ENCODE measurements at regions not wholly inside any gene's neighbourhood (a gene's known extent, or its start where the extent isn't known, plus 50 kb on each side); places are given as distances from the start of the nearest gene placed in this dataset.
"Not testable (repeated sequence)": the region's sequence is repeated elsewhere in the genome, so short reads cannot be mapped to it uniquely, and the experiment has no call there.

GRCh38 chr15:35256551-35256950 lies 171.5 kb upstream of the NANOGP8 start:
- WGBS: 49% methylated on average over 2 of the region's 2 CpGs
- H3K27me3 ChIP-seq (replicated peaks; ENCODE audit: insufficient read depth): no peaks in the 10 kb centered on the region

GRCh38 chr15:35256141-35256540 lies 171.0 kb upstream of the NANOGP8 start:
- DNase-seq (ENCODE audit: low spot score): no peak
- WGBS: 66% methylated on average over 2 of the region's 2 CpGs

More at GRCh38 chr15:35256551-35256950, 171.5 kb upstream of the NANOGP8 start:
- TF ChIP-seq CTCF (IDR thresholded peaks at IDR 0.05) (no peak), POLR2AphosphoS5 (IDR thresholded peaks at IDR 0.05) (no peak)
- no peak overlapping the region for H3K4me3 ChIP-seq
- H3K4me1 ChIP-seq (replicated peaks): no peaks in the 10 kb centered on the region
- H3K9me3 ChIP-seq: no peaks in the 10 kb centered on the region
- no peak for DNase-seq (ENCODE audit: low spot score)
- no peak overlapping the region for H3K27ac ChIP-seq
- intact Hi-C loops (cut with DNase I): loop anchor here (10.0 kb wide), 1 partner anchor 62 kb away; no protein-coding TSS in a partner anchor
- no peaks in the 10 kb centered on the region for H3K36me3 ChIP-seq

GRCh38 chr15:35254908-35255307 lies 169.8 kb upstream of the NANOGP8 start:
- H3K4me1 ChIP-seq (replicated peaks); H3K36me3 ChIP-seq; DNase-seq (ENCODE audit: low spot score); H3K27me3 ChIP-seq (replicated peaks; ENCODE audit: insufficient read depth); H3K9me3 ChIP-seq; H3K27ac ChIP-seq; H3K4me3 ChIP-seq: not testable (repeated sequence)
- WGBS: 91% methylated on average over 5 of the region's 5 CpGs
- intact Hi-C loops (cut with DNase I): loop anchor here (10.0 kb wide), 1 partner anchor 60 kb away; no protein-coding TSS in a partner anchor

More at GRCh38 chr15:35256141-35256540, 171.0 kb upstream of the NANOGP8 start:
- TF ChIP-seq POLR2AphosphoS5 (IDR thresholded peaks at IDR 0.05): no peak
- TF ChIP-seq CTCF (IDR thresholded peaks at IDR 0.05): no peak
- no peak for TF ChIP-seq POLR2A (IDR thresholded peaks at IDR 0.05)
- H3K4me3 ChIP-seq: no peak overlapping the region
- no peaks in the 10 kb centered on the region for H3K9me3 ChIP-seq
- H3K4me1 ChIP-seq (replicated peaks): no peaks in the 10 kb centered on the region
- H3K27me3 ChIP-seq (replicated peaks; ENCODE audit: insufficient read depth): no peaks in the 10 kb centered on the region
- H3K36me3 ChIP-seq: no peaks in the 10 kb centered on the region
- no peak overlapping the region for H3K27ac ChIP-seq
- intact Hi-C loops (cut with DNase I): loop anchor here (10.0 kb wide), 1 partner anchor 61 kb away; no protein-coding TSS in a partner anchor

DNA sequence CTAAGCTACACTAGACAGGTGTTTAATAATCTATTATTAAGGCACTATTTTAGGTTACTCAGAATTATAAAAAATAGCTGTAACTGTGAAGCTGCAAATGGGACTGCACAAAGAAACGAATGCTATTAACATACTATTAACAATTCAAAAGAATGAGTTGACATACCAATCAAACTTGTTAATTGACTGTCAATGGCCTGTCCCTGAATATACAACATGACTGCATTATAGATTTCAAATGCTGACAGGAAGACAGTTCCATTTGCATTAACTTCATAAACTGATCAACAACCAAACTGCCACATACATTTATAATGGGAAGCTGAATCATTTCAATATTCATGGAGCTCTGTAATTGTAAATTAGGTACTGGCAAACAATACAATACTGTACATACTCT lies 169.0 kb upstream of the NANOGP8 start:
- intact Hi-C loops (cut with DNase I): loop anchor here (10.0 kb wide), 1 partner anchor 59 kb away; no protein-coding TSS in a partner anchor
- WGBS: 79% methylated on average over 1 of the region's 1 CpG
- H3K4me3 ChIP-seq: no peak overlapping the region
- no peak for DNase-seq (ENCODE audit: low spot score)
- TF ChIP-seq POLR2AphosphoS5 (IDR thresholded peaks at IDR 0.05): no peak
- no peak for TF ChIP-seq CTCF (IDR thresholded peaks at IDR 0.05)
- H3K27ac ChIP-seq: no peak overlapping the region
- no peaks in the 10 kb centered on the region for H3K27me3 ChIP-seq (replicated peaks; ENCODE audit: insufficient read depth)
- H3K36me3 ChIP-seq: no peaks in the 10 kb centered on the region
- no peaks in the 10 kb centered on the region for H3K4me1 ChIP-seq (replicated peaks)
- H3K9me3 ChIP-seq: no peaks in the 10 kb centered on the region

- H3K4me3 ChIP-seq: no peak overlapping the region
- no peaks in the 10 kb centered on the region for H3K9me3 ChIP-seq
- H3K27me3 ChIP-seq (replicated peaks; ENCODE audit: insufficient read depth): no peaks in the 10 kb centered on the region
- intact Hi-C loops (cut with DNase I): loop anchor here (10.0 kb wide), 1 partner anchor 58 kb away; no protein-coding TSS in a partner anchor
- H3K4me1 ChIP-seq (replicated peaks): no peaks in the 10 kb centered on the region
- no peak overlapping the region for H3K27ac ChIP-seq
- TF ChIP-seq POLR2A (IDR thresholded peaks at IDR 0.05): no peak
- WGBS: 85% methylated on average over 3 of the region's 3 CpGs
- H3K36me3 ChIP-seq: no peaks in the 10 kb centered on the region
- DNase-seq (ENCODE audit: low spot score): no peak
Measured at GRCh38 chr15:35252351-35252865, 167.3 kb upstream of the NANOGP8 start.

GRCh38 chr15:35247150-35247549 lies 162.1 kb upstream of the NANOGP8 start:
- H3K4me1 ChIP-seq (replicated peaks): no peaks in the 10 kb centered on the region
- H3K27me3 ChIP-seq (replicated peaks; ENCODE audit: insufficient read depth): no peaks in the 10 kb centered on the region
- no peak for TF ChIP-seq POLR2AphosphoS5 (IDR thresholded peaks at IDR 0.05)
- no peak for TF ChIP-seq POLR2A (IDR thresholded peaks at IDR 0.05)
- no peak for TF ChIP-seq CTCF (IDR thresholded peaks at IDR 0.05)
- H3K36me3 ChIP-seq: no peaks in the 10 kb centered on the region
- intact Hi-C loops (cut with DNase I): no loop called here
- H3K9me3 ChIP-seq: no peaks in the 10 kb centered on the region
- no peak overlapping the region for H3K27ac ChIP-seq
- DNase-seq (ENCODE audit: low spot score): no peak
- H3K4me3 ChIP-seq: no peak overlapping the region

Measured in prostate gland (tissue), 2 donors.